ENCODE measurements at regions not wholly inside any gene's neighbourhood (a gene's known extent, or its start where the extent isn't known, plus 50 kb on each side); places are given as distances from the start of the nearest gene placed in this dataset.
A peak's percentile ranks its signal among the peaks of the same experiment; 100 is the strongest.

GRCh38 chr6:47097092-47097945, 55.2 kb upstream of the ADGRF1 start:
- ATAC-seq, result peak; percentile 80
- no peaks in the 10 kb centered on the region for H4K20me1 ChIP-seq (ENCODE audit: insufficient read depth, low read length)
- TF ChIP-seq ZNF124 (CRISPR knock-in tag; IDR thresholded peaks at IDR 0.05) (0 out of 2 replicates have a peak, but pooled peaks have one; percentile 58), KAT8 (CRISPR knock-in tag; IDR thresholded peaks at IDR 0.05) (peak; percentile 69), ZNF383 (CRISPR knock-in tag; IDR thresholded peaks at IDR 0.05; ENCODE audit: borderline replicate concordance) (no peak), IRF2 (CRISPR knock-in tag; IDR thresholded peaks at IDR 0.05) (peak; percentile 71), MIER2 (CRISPR knock-in tag; IDR thresholded peaks at IDR 0.05) (0 out of 2 replicates have a peak, but pooled peaks have one; percentile 15), ATF1 (CRISPR knock-in tag; IDR thresholded peaks at IDR 0.05) (0 out of 2 replicates have a peak, but pooled peaks have one; percentile 17), ZSCAN9 (CRISPR knock-in tag; IDR thresholded peaks at IDR 0.05; ENCODE audit: borderline replicate concordance) (peak; percentile 71; the same call in 1 of the 2 replicates), DNMT1 (CRISPR knock-in tag; IDR thresholded peaks at IDR 0.05) (no peak), HIVEP1 (CRISPR knock-in tag; IDR thresholded peaks at IDR 0.05) (no peak), AFF4 (CRISPR knock-in tag; IDR thresholded peaks at IDR 0.05) (0 out of 2 replicates have a peak, but pooled peaks have one; percentile 52), ETV5 (CRISPR knock-in tag; IDR thresholded peaks at IDR 0.05; ENCODE audit: borderline replicate concordance) (peak; percentile 56; the same call in 1 of the 2 replicates), SPEN (CRISPR knock-in tag; IDR thresholded peaks at IDR 0.05; ENCODE audit: low read depth) (0 out of 2 replicates have a peak, but pooled peaks have one; percentile 38), GLI4 (CRISPR knock-in tag; IDR thresholded peaks at IDR 0.05; ENCODE audit: borderline replicate concordance) (no peak), TEAD3 (CRISPR knock-in tag; optimal IDR thresholded peaks at IDR 0.05; ENCODE audit: borderline replicate concordance) (peak; percentile 70), NCOA2 (CRISPR knock-in tag; IDR thresholded peaks at IDR 0.05) (0 out of 2 replicates have a peak, but pooled peaks have one; percentile 62), ATF7 (IDR thresholded peaks at IDR 0.05) (no peak), ATF7 (CRISPR knock-in tag; IDR thresholded peaks at IDR 0.05) (no peak), KDM2A (CRISPR knock-in tag; IDR thresholded peaks at IDR 0.05; ENCODE audit: borderline replicate concordance, low read depth) (peak; percentile 48; the same call in 1 of the 2 replicates), SMAD3 (CRISPR knock-in tag; IDR thresholded peaks at IDR 0.05) (peak; percentile 75; the same call in 1 of the 2 replicates), RORA (CRISPR knock-in tag; IDR thresholded peaks at IDR 0.05) (no peak), BRD4 (CRISPR knock-in tag; IDR thresholded peaks at IDR 0.05) (no peak), ISL2 (CRISPR knock-in tag; IDR thresholded peaks at IDR 0.05) (peak; percentile 17; the same call in 1 of the 2 replicates)

More at GRCh38 chr6:47097092-47097945, 55.2 kb upstream of the ADGRF1 start:
- Histone ChIP-seq H2AFZ (ENCODE audit: low read length) (no peak overlapping the region), H3K27me3 (ENCODE audit: control insufficient read depth in 1 of 2, insufficient read depth in 2 of 2, low read length in 2 of 2) (no peaks in the 10 kb centered on the region), H3K4me2 (ENCODE audit: low read depth, low read length) (no peak overlapping the region), H3K4me3 (replicated peaks in 1 of 3; ENCODE audit: insufficient read depth in 1 of 3, low read depth in 2 of 3, low read length in 3 of 3) (no peak overlapping the region), H3K9ac (ENCODE audit: insufficient read depth, low read depth, low read length) (no peak overlapping the region), H3K36me3 (replicated peaks in 1 of 2; ENCODE audit: control insufficient read depth in 1 of 2, insufficient read depth in 2 of 2, low read length in 2 of 2) (no peaks in the 10 kb centered on the region), H3K4me1 (ENCODE audit: insufficient read depth, low read length) (peaks cover 59% of the 10 kb centered on the region), H3K27ac (ENCODE audit: extremely low read length, insufficient read depth, low read length) (no peak overlapping the region), H3K9me3 (ENCODE audit: low read length) (no peaks in the 10 kb centered on the region), H3K79me2 (ENCODE audit: insufficient read depth, low read length) (no peaks in the 10 kb centered on the region)
- peak; percentile 89 for DNase-seq (ENCODE audit: low spot score)
- in situ Hi-C loops (cut with HindIII; ENCODE audit: extremely low pct_ligation_motif_present, low pct_unique_long_range_greater_than_20kb) (loop anchor here (5.0 to 10.0 kb wide), 2 partner anchors 127 to 210 kb away; partner anchors contain the start of gene TNFRSF21), intact Hi-C loops (cut with micrococcal nuclease; ENCODE audit: unreplicated experiment) (loop anchor here (1.0 to 5.0 kb wide), 7 partner anchors 13 to 248 kb away; no protein-coding TSS in a partner anchor)
- peak; percentile 94 for FAIRE-seq
- WGBS (ENCODE audit: low lambda C conversion rate), result 42% methylated on average over 8 of the region's 8 CpGs
- no TSS peak for BruUV-seq (replicated peaks)
- ChIA-PET POLR2A (interaction anchor here (0.7 to 4.4 kb wide), 6 partner anchors 14 to 217 kb away, joined by 3 to 28 read pairs (median 4); partner anchors contain the start of gene TNFRSF21), CTCF (ENCODE audit: low intra/inter-chr PET ratio, low total read pairs) (interaction anchor here (0.5 to 1.6 kb wide), 4 partner anchors 14 to 213 kb away, joined by 3 to 20 read pairs (median 4); partner anchors contain the start of gene TNFRSF21)
